ENCODE measurements at regions not wholly inside any gene's neighbourhood (a gene's known extent, or its start where the extent isn't known, plus 50 kb on each side); places are given as distances from the start of the nearest gene placed in this dataset.

DNA sequence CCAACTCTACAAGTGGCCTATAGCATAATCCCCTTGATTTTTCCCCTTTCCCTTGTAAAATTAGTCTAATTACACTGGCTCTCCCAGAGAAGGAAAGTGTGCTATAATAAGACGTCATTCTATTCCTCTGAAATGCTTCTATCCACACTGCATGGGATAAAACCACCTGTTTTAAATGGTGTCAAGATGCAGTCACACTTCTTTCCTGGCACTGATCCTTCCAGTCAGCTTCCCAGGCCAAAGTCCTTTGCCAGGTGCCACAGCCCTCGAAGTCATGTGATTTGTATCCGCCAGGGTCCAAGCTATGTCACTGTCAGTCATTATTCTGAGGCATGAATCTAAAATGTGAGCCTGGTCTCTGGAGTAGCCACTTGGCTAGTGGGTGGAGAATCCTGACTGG lies 169.0 kb upstream of the KIAA1217 start:
- no peak for DNase-seq

DNA sequence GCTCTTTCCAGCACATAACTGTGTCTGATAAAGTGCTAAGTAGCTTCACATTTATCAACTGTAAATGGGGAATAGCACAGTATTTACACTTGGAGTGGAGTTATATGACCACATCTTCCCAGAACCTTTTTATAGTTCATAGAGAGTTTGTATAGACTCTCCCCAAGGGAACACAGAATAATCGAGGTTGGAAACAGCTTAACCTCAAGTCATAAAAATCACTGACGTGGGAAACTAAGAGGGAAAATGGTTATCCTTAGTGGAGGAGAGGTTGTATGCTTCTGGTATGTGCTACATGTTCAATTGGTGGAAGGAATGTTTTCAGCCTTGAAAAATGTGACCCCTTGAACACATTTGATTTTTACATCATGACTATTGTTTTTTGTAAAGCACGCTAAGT lies 167.9 kb upstream of the KIAA1217 start:
- no peak for DNase-seq

DNA sequence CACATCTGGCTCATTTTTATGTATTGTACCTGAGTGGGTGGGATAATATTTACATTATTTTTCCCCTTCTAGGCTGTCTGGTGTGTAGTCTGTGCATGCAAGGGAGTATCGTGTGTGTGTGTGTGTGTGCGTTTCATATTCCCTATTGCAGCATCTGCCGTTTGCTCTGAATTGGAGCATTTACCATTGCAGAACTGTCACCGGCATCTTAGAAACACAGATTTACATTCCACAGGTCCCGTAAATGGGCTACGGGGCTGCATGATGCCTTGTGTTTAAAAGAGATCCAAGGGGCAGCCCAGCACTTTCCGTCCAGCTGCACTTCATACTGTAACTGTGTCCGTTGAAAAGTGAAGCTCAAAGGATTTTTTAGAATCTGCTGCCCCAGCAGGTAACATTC lies 167.1 kb upstream of the KIAA1217 start:
- no peak for DNase-seq

DNA sequence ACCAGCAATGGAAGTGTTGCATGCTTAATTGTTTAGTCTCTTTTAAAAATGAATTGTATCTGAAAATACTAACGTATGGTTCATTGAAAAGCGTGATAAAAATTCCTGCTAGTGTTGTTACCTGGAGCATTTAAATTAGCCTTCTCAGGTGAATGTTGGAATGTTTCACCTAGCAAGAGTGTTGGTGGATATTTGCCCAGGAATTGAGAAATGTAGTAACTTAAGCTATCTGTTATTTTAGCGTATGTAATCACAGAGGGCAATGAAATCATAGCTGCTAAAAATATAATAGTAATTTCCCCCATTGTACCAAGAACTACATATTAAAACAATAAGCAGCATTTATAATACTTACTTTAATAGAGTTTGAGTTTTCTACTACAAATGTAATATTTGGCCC lies 166.1 kb upstream of the KIAA1217 start:
- DNase-seq: no peak

DNA sequence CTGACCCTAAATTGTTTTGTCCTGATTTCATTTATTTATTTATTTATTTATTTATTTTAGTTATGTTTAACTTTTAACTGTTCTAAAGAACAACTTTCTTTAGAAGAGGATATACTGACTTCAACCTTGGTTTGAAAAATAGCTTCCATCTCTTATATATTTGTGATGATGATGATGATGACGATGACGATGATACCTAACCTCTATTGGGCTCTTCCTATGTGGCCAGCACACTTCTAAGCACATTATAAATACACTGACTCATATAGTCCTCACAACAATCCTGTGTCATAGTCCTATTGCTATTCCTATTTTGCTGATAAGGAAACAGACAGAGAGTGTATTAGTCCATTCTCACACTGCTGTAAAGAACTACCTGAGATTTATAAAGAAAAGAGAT lies 162.9 kb upstream of the KIAA1217 start:
- no peak for DNase-seq

DNA sequence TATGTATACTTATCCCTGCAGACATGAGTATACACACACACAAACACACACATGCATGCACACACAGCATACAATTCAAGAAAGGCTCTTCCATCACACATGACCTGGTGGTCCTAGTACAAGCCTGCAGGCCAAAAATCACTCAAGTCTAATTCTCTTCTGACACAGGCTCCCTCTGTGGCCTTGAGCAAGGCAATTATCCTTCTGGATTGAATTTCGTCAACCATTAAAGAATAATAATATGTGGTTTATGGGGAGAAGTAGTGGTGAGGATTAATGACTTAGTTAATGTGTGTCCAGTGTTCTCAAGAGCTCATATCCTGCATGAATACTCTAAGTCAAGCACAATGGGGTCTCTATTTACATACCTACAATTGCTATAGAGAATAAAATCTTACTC lies 161.8 kb upstream of the KIAA1217 start:
- DNase-seq: no peak

DNA sequence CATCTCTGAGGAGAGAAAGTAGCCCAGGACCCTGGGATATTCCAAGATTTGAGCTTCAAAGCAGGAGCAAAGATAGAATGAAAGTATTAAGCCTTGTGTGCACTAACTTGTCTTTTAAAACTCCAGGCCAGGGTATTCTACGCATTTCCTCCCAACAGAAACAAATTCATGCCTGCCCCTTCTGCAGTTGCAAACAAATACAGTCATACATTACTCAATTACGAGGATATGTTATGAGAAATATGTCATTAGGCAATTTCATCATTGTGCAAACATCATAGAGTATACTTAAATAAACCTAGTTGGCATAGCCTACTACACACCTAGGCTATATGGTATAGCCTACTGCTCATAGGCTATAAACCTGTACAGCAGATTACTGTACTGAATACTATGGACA lies 154.5 kb upstream of the KIAA1217 start:
- DNase-seq: no peak

DNA sequence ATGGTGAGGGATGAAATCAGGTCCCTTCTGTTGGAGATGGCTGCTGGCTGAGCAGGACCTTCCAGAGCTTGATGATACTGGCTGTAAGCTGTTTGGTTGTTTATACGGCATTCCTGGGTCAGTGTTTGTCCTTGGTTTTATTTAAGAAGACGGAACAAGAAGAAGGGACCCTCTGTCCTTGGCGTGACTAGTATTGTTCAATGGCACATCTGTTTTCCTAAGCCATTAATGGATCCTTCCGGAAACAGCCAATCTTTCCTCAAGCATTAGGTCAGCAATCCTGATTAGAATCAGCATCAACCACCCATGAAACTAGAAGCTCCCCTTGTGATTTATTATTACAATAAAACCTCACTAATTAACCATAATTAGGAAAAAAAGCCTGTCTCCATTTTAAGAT lies 128.7 kb upstream of the KIAA1217 start:
- DNase-seq: no peak

DNA sequence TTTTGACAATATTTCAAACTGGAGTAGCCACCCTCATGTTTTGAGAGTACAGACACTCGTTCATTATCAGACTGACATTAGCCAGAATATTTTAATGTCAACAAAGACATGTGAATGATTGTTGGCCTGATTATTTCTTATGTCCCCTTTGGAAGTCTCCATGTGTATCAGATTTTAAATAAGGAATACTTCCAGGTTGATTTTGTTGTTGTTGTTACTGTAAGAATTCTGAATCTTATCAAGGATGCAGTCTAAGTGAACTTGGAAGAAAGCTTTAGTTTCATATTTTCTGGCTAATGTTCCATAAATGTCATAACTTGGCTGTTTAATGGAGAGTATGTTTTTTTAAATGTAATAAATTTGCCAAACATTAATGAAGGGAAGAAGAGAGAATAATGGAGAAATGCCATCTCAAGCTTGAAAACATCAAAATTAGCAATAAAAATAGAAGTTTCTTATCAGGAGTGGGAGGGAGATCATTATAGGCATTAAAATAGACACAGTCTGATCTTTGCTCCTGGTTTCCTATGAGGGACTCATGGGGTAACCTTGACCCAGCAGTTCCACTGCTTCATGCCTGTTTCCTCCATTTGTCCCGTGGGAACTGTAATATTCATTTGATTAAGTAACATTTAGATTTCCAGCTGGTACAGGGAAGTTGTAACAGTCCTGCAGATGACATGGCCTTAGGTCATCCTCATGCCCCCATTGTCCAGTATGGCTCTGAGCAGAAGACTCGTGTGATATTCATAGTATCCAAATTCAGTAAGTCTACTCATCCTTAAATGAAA lies 122.4 kb upstream of the KIAA1217 start:
- DNase-seq: no peak

DNA sequence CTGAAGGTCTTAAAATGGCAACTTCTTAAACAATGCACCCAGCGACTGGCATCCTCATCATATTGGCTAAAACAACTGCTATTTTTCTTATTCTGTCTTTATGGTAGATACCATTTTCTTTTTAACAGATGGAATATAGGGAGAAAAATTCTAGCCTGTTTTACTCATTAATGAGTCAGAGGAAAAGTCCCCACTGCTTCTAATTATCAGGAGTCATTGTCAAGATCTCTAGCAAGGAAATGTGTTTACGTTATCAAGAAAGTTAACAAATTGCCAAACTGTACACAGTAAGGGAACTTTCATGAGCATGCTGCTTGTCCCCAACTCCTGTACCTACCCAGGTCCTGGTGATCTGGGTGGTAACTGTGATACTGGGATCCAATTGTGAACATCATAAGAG lies 117.7 kb upstream of the KIAA1217 start:
- no peak for DNase-seq

DNA sequence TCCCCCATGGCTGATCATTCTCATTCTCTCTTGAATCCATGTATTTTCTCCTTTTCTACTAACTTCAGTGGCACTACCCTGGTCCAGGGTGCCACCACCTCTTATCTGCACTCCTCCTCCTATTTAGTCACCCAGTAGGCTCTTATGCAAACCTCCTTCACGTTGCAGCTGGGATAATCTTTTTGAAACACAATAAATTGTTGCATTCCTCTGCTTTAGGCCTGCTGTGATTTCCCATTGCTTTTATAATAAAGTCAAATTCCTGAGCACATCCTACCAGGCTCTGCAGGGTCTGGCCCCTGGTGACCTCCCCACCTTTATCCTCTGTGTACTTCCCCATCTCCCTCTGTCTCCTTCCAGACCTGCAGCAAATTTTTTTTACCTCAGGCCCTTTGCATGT lies 112.7 kb upstream of the KIAA1217 start:
- DNase-seq: no peak

DNA sequence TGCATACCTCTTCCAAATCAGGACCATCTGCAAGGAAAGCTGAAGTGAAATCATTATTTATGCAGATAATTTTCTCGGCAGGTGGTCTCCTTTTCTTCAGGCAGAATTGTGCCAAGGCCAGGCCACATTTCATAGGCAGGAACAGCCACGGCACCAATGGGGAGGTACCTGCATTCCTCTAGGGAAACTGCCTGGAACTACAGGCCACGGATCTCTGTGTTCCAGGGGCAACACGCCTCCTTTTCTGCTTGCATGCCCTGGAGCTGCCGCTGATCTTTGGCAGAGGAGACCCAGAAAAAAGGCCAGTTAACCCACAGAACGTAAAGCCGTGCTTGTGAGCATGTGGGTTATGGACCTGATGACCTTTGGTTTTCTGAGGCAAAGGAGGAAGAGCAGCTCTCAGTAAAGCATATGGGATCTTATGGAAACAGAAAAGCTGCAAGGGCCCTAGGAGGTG lies 111.2 kb upstream of the KIAA1217 start:
- DNase-seq: no peak

DNA sequence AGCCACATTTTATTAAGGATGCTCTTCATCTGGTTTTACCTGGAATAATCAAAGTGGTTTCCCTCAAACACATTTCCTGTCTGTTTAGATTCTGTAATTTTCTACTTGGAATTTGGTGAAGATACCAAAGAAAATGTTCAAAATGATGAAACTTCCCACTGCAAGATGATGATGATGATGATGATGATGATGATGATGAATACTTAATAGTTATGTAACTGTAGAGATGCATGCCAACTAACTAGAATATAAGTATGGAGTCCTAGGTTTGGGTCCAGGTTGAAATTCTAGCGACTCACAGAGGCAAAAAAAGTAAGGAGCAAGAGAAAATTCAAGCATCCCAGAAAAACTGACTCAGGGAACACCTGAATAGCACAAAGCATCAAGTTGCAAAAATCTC lies 104.0 kb upstream of the KIAA1217 start:
- no peak for DNase-seq

DNA sequence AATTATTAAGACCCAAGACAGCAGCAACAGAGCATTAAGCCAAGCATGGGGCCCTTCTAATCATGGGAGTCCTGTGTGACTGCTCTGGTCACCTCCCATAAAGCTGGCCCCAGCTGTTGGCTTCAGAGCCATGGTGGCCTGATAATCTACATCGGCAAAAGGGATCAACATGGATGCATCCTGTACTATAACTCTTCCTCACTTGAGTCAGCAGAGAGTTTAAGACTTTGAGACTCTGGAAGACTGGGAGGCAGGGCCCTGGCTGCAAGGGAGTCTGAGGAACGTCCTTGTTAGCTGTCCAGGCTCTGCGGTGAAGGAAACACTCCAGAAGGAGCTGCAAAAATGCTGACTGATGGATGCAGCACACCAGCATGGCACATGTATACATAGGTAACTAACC lies 95.0 kb upstream of the KIAA1217 start:
- no peak for DNase-seq

DNA sequence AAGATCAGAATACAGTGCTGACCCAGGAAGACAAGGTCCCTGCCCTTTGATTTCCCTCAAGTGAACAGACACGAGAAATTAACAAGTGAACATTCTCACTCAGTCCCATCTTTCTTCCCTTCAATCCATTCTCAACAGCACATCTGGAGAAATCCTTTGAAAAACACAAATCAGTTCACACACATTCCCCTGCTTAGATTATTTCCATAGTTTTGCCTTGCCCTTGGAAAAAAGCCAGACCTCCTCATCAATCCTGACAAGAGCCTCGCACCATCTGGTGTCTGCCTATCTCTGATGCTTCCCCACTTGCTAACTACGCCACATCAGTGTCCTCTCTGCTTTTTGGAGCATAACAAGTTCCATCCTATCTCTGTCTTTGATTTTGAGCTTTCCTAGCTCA lies 94.4 kb upstream of the KIAA1217 start:
- DNase-seq: no peak

DNA sequence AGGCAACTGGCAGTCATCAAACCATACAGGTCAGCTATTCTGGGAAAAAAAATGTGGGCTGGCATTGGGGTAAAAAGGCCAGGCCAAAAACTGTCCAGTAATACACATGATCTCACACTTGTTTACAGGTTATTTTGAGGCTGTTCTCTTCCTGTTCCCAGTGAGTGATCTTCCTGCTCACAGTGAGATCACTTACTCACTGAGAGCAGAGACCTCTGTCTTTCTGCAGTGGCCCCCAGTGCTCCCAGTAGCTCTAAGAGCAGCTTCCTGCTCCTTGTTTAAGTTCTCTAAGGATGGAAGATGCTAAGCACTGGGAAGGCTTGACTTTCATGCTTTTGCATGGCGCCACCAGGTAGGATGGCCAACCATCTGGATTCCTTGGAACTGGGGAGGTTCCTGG lies 93.5 kb upstream of the KIAA1217 start:
- no peak for DNase-seq

DNA sequence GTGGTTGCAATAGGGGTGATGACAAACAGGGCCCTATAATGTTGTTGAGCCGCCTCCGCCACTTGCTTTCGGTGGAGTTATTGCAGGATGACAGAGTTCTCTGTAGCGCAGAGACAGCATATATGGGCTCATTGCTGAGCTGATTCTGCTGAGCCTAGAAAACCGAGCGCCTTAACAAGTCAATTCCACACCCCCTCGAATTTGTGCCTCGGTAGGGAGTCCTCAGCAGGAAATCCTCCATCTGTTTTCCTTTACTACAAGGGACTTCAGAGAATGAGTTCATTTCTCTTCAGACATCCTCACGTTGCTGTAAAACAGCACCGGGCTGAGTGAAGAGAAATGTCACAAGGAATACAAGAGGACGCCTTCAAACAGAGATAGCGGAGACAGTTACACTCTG lies 90.7 kb upstream of the KIAA1217 start:
- DNase-seq: no peak

DNA sequence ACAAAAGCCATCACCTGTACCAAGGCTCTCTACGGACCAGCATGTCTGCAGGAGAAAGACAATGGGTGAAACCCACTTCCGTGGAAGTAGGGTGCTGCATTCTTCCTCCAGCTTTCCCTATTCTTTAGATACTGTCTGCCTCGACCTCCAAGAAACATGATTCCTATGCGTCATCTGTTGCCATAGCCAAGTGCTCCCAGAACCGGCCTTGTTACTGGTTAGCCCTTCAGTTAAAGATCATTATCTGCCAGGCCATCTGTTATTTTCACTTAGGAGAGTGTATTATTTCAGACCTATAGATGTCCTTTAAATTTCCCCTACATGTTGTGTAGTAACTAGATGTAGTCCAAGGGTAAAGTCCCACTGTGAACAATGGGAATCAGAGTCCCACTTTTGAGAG lies 89.0 kb upstream of the KIAA1217 start:
- DNase-seq: no peak

DNA sequence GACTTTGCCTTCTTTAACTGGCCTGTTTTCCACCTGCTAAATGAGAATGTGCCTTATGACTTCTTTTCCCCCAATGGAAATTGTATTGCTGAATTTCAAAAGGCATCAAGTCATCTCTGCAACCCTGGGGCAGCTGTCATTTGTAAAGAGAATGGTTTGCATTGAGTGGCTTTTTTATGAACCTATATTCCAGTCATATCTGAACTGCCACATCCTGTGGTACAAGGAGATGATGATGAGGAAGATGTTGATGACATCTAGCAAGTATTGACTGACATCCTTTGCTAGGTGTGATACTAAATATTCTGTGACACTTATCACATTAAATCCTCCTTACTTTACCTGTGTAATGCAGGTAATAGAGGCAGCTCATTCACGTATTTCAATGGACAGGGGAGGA lies 88.3 kb upstream of the KIAA1217 start:
- DNase-seq: no peak

DNA sequence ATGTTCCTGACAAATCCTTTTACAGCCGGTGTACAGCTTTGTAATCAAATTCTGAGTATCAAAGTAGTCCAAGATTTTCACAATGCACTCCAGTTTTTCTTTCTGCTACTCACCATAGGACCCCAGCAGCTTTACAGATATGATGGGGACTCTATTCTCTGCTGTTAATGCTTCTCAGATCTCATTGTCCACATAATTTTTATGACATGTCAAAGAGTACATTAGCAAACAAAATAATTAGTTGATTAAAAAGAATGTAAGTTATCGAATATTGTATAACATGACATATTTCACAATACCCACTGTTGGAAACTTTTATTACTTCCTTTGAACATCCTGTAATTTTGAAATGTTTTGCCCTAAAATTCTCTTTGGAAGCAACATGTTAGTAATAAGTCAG lies 81.4 kb upstream of the KIAA1217 start:
- DNase-seq: no peak

DNA sequence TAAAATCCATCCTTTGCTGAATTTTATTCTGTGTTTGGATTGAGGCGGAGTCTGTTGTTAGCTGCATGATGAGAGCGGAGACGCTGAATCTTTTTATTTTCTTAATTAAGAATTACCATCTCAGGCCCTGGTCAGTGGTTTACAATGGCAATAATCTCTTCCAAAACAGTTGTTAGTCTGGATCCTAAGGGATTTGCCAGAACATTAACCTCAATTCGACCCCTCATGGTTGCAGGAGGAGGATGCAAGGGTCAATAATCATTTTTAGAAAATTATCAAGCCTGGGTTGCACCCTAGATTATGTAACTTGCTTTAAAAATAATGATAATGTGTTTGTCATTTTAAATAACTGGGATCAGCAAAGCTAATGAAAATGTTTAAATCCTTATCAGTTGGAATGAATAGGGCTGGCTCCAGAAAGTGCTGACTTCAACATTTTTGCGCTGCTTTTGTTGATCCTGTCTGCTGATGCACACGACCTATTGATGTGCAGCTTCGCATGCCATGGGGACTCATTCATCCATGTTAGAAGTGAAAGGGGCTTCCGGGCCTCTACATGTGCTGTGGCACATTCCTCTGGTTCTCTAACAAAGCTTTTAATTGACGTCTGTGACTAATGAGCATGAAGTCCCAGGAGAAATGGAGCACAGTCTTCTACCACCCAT lies 80.7 kb upstream of the KIAA1217 start:
- no peak for DNase-seq

DNA sequence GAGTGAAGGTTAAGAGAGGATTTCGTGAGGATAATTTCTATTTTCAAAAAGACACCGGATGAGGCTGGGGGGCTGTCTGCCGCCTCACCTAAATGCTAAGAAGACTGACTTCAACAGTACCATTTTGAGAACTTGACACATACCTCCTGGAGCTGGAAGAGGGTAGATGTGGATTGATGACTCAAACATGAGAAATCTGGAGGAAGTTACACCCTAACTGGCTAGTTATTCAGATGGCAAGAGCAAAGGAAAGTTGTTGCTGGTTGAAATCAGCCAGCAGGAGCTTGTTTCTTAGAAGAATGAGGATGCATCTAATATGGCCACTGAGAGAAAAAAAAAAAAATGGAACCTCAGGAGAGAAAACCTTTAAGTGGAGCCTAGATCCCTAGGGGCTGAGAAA lies 76.2 kb upstream of the KIAA1217 start:
- no peak for DNase-seq

DNA sequence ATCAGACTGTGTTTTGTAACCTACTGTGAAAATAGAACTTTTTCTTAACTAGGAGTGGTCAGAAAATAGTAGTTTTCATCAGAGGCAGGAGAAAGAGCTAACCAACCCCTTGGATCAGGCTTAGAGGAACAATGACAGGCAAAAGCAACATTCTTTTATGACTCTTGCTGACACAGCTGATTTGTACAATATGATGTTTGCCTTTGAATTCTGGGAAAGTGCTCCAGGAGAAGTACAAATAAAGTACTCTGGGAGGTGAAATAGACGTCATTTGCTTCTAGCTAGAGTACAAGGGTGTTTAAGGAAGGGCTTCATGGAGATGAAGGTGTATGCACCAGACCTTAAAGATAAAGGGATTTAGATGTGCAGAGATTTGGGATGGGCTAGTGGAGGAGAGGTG lies 75.1 kb upstream of the KIAA1217 start:
- no peak for DNase-seq

DNA sequence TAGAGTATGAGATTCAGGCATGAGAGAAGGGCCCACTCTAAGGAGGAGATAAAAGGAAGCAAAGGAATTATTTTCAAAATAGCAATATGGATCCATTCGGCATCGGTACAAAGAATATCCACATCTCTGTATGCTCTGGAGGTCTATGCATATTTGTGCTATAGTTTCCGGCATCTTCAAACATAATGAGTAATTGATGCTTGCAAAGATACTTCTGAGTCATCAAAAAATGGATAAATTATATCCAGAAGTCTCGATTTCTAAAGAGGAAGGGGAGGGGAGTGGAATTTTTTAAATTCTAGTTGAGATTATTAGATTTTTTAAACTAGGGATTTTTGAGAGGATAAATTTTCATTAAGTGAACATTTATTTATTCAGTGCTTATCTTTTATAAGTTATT lies 72.9 kb upstream of the KIAA1217 start:
- no peak for DNase-seq

DNA sequence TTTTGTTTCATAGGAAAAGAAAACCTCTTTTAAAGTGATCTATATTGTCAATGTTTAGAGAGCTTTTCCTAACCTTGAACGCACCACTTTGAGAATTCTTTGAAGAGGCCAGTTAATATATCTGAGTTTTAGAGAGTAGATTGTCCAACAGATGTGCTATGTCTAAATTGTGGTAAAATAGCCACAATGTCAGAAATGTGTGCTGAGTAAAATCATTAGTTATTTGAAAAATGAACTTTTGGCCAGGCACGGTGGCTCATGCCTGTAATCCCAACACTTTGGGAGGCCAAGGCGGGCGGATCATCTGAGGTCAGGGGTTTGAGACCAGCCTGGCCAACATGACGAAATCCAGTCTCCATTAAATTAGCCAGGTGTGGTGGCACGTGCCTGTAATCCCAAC lies 61.6 kb upstream of the KIAA1217 start:
- no peak for DNase-seq

Measured in CD4-positive, alpha-beta T cell treated with Interleukin-17A for 4 hours (primary cell).